GM21390 (cell line): ENCODE measurements at regions not wholly inside any gene's neighbourhood (a gene's known extent, or its start where the extent isn't known, plus 50 kb on each side); places are given as distances from the start of the nearest gene placed in this dataset.

ENCODE experiments used
- ATAC-seq: cut with Tn5 transposase; IDR thresholded peaks from one replicate; pipeline ENCODE4 v1.9.1; 2021; ENCODE audit not compliant: unreplicated experiment

DNA sequence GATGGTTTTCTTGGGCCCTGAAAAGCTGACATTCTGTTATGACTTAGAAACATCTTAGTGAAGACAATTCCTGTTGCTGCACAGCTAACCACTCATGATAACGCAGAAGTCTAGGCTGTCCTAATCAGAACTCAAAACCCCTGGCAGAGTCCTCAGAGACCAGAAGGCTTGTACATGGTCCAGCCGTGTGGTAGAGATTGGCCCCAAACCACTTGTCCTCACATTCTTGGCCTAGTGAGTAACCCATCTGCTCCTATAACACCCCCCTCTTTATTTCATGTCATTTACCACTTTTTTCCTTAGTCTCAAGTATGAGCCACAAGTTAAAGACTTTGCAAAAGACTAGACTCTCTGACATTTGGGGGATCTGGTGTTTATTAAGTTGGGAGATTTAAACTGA lies 116.5 kb upstream of the ADAMTS18 start:
- ATAC-seq: no peak

DNA sequence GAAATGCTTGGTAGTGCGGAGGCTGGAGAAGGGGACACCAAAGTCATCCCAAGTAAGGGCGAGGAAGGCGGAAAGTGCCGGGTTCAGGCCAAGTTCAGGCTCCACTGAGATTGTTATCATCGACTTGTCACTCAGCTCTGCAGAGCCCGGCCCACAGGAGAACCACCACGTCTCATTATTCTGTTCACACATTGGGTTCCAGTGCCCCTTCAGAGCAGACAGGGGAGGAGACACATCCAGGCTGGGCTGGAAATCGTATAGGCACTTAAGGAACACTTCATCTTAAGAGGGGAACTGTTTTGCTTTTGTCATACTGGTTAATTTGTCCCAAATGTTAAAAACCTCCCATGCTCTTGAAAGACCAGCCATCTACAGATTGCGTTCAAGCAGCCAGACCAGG lies 118.3 kb upstream of the ADAMTS18 start:
- ATAC-seq: no peak

- ATAC-seq: no peak
Observed at GRCh38 chr16:77555126-77555525, 120.3 kb upstream of the ADAMTS18 start.

GRCh38 chr16:77555791-77556190 lies 121.0 kb upstream of the ADAMTS18 start:
- no peak for ATAC-seq

DNA sequence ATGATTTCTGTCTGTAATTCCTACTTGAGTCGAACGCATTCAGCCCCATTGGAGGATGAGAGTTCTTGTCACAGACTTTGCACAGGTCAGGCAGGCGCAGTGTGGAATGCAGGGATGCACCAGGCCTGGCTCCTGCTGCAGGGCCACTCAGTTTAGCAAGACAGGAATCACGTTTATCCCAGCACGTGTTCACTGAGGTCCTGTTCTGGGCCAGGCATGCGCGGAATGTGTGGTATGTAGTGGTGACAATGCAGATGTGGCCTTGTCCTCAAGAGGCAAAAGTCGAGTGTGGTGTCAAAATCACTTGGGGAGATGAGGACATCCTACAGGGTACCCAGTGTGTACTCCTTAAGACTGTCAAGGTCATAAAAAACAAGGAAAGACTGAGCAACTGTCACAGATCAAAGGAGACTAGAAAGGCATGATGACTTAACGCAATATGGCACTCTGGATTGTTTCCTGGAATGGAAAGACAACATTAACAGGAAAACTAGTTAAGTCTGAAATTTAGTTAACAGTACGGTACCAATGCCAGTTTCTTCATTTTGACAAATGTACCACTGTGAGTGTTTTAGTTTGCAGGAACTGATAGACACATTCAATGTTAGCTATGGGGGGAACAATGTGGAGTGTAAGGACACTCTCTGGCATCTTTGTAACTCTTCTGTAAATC lies 121.5 kb upstream of the ADAMTS18 start:
- ATAC-seq: no peak

- ATAC-seq: no peak
Observed at GRCh38 chr16:77557385-77557784, 122.6 kb upstream of the ADAMTS18 start.

GRCh38 chr16:77558786-77559185 lies 124.0 kb upstream of the ADAMTS18 start:
- ATAC-seq: no peak

DNA sequence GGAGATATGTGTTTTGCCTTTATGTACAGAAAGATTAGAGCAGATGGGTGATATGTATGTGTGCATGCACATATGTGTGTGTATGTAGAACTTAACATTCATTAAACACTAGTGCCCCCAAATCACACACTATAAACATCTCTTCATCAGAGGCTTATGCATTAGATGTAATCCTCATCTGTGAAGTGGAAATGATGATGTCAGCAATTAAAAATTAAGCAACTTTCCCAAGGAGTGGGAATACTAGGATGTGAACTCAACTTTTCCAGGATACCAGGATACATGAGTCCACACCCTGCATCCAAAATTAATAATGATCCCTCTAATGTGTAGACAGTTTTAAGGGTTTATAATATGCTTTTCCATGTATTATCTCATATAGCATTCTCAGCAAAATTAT lies 127.7 kb upstream of the ADAMTS18 start:
- ATAC-seq: no peak

GRCh38 chr16:77564791-77565390 lies 130.1 kb upstream of the ADAMTS18 start:
- ATAC-seq: no peak

GRCh38 chr16:77569406-77569805 lies 134.6 kb upstream of the ADAMTS18 start:
- no peak for ATAC-seq

GRCh38 chr16:77570574-77570973 lies 135.7 kb upstream of the ADAMTS18 start:
- ATAC-seq: no peak

GRCh38 chr16:77571115-77571862 lies 136.5 kb upstream of the ADAMTS18 start:
- no peak for ATAC-seq

- no peak for ATAC-seq
Observed at GRCh38 chr16:77574867-77575624, 140.2 kb upstream of the ADAMTS18 start.

DNA sequence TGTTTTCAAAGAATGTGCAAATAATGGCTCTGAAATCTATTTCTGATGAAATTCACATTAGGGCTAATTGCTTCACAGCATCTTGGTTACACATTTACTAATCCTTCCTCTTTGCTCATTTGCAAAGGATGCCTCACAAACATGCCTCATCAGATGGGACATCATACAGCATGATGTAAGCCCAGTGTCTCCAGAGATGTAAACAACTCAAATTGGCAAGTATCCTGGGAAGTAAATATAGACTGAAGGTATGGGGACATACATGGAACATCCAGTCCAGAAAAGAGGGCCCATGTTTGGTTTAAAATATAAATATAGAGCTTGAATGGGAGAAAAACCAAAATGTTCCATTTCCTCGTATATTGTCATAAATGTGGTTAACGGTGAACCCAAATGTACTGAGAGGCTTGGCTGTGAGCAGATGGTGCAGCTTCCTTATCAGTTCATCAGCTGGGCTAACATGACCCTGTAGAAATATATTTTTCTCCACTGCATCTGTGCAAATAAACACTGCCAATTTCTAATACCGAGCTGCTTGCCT lies 142.9 kb upstream of the NUDT7 start:
- no peak for ATAC-seq

DNA sequence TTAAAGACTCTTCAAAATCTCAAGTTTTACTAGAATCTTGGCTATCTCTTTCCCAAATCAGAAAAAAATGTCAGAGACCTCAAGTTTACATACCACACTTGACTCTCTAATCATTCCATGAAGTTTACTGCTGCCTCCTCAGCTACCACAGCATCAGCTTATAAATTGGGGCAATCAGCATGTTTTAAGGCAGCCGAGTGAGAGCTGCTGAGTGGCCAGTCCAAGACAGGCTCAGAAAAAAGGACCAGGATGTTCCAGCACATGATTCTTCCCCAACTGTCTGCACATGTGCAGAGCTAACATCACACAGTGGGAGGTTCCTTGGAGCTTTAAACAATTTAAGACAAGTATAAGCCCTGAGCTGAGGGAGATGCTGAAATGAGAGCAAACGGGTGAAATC lies 140.6 kb upstream of the NUDT7 start:
- no peak for ATAC-seq

DNA sequence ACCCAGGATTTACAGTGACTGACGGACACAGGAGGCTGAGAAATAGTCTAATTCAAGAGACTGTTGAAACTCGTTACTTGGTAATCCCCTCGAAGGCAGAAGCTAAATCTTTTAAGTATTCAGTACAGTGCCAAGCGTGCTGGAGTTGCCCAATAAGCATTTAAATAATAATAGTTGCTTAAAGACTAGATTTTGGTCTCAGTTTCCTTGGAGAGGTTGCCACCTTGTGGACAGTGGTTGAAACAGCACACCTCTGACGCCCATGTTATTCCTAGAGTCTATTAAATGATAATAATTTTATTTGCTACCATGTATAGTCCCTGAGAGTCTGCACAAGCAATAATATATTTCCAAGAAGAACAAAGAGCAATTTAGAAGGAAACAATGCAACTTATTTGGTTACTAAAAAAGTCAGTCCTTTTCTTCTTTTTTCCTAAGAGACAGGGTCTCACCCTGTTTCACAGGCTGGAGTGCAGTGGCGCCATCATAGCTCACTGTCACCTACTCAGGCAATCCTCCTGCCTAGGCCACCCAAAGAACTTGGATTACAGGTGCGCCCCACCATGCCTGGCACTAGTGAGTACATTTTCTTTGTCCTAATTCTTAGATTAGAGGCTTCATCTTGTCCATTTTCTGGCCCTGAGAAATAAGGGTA lies 138.0 kb upstream of the NUDT7 start:
- ATAC-seq: peak; percentile 70

- no peak for ATAC-seq
Observed at GRCh38 chr16:77585379-77586251, 136.7 kb upstream of the NUDT7 start.

DNA sequence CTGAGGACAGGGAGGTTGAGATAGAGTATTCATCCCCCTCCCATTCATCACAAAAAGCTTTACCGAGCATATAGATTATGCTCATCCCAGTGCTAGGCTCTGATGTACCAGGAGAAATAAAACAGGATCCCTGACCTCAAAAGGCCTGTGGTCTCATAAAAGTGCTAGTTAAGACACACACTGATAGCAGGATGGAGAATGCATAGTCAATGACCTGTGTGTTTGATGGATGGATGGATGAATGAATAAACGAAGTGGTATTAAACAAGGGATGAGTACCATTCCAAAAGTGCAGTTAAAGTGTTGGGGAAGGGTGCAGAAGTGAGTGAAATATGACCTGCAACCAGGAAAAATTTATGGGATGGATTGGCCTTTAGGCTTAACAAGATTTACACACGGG lies 133.9 kb upstream of the NUDT7 start:
- ATAC-seq: no peak

- no peak for ATAC-seq
Observed at GRCh38 chr16:77589071-77589765, 133.1 kb upstream of the NUDT7 start.
